ENCODE measurements at regions not wholly inside any gene's neighbourhood (a gene's known extent, or its start where the extent isn't known, plus 50 kb on each side); places are given as distances from the start of the nearest gene placed in this dataset.

GRCh38 chr9:18299449-18299848 is 174.5 kb upstream of the ADAMTSL1 start:
- TF ChIP-seq TARDBP (IDR thresholded peaks at IDR 0.05; ENCODE audit: borderline replicate concordance) (no peak), SPI1 (IDR thresholded peaks at IDR 0.05; ENCODE audit: borderline replicate concordance, insufficient read depth, low read depth, low read length) (no peak), E4F1 (IDR thresholded peaks at IDR 0.05; ENCODE audit: borderline replicate concordance, partially characterized antibody) (no peak), SREBF1 (IDR thresholded peaks at IDR 0.05; ENCODE audit: low read length) (no peak), SIN3A (IDR thresholded peaks at IDR 0.05; ENCODE audit: low read depth, low read length) (no peak), NR2C2 (IDR thresholded peaks at IDR 0.05; ENCODE audit: borderline replicate concordance, control insufficient read depth, insufficient read length, low read depth) (no peak), ATF3 (IDR thresholded peaks at IDR 0.05; ENCODE audit: borderline replicate concordance, extremely low read depth, low read depth, low read length) (no peak)
